Fibroblast of the conjunctiva (primary cell): ENCODE measurements at regions not wholly inside any gene's neighbourhood (a gene's known extent, or its start where the extent isn't known, plus 50 kb on each side); places are given as distances from the start of the nearest gene placed in this dataset.

Source experiments
- DNase-seq: peaks from one replicate; pipeline ENCODE4 v3.0.0-alpha.2; 2010; ENCODE audit warnings: low read depth

DNA sequence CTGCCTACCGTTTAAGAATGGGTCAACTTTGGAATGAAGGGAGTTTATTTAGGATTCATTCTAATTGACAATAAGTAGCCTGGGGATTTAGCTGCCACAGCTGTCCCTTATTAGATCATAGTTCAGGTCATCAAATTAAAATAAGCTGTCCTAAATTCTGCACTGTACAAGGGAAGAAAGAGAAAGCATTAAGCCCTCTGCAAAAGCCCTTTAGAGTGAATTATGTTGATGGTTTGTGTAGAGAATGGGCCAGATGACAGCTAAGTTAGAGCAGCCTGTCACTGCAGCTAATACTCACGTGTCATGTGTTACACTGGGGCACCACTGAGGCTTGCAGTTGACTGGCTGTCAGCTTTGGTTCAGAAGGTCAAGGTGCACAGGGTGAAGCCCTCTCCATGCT, 737.1 kb upstream of the SLC10A2 start:
- DNase-seq, result no peak

GRCh38 chr13:103799028-103799427, 732.8 kb upstream of the SLC10A2 start:
- DNase-seq, result no peak

- DNase-seq, result no peak
Measured at GRCh38 chr13:103795892-103796478, 729.8 kb upstream of the SLC10A2 start.

GRCh38 chr13:103794526-103794925, 728.3 kb upstream of the SLC10A2 start:
- no peak for DNase-seq

DNA sequence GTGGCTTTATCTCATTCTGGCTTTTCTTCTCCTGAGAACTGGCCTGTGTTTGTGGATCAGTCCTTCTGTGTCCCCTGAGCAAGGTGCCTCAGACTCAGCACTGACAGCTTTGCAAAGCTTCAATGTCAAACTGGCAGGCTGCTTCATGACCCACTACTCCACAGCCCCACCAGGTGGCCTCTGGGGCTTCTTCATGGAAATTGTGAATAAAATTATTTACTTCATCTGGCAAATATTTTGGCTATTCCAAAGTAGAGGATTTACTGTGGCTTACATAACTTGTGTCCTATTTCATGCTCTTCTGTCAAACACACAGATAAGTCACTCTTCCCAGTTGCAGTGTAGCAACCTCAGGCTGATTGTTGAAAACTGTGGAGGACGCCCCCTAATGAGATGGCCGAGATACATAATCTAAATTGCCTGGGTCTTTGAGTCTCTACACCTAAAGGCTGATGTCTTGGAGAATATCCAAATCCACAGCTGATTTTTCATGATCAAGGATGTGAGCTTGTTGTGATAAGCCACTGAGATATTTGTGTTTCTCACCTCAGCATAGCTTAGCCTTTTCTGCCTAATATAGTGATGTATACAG, 721.9 kb upstream of the SLC10A2 start:
- DNase-seq, result no peak

DNA sequence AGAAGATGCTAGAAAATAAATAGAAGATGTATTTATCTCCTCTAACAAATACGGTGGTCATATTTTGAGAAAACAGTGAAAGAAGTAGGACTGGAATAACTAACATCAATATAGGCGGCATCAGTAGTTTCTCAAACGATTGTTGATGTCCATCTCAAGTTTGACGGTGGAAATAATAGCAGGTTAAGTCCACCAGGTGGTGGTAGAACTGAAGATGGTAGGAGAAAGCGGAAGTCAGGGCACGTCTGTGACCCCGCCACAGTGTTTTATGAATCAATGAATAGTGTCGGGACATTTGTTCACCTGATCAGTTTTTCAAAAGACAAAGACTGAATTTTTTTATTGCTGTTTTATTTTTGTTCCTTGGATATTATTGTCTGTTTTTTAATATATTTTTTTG, 706.4 kb upstream of the SLC10A2 start:
- DNase-seq, result no peak

DNA sequence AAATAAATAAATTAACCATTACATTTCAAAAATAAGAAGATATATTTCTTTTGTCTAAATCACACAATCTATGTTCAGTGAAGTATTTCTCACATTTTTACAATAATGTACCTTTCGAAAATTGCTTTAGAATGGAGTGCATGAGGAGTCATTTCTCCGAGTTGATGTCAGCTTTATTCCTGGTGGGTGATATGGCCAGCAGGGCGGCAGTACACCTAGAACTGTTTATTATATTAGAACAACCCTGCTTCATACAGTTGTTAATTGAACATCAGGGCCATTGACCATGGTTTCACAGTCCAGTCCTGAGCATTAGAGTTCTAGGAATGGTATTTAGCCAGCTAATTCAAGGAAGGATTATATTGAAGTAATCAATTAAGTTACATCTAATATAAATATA, 696.3 kb upstream of the SLC10A2 start:
- no peak for DNase-seq

DNA sequence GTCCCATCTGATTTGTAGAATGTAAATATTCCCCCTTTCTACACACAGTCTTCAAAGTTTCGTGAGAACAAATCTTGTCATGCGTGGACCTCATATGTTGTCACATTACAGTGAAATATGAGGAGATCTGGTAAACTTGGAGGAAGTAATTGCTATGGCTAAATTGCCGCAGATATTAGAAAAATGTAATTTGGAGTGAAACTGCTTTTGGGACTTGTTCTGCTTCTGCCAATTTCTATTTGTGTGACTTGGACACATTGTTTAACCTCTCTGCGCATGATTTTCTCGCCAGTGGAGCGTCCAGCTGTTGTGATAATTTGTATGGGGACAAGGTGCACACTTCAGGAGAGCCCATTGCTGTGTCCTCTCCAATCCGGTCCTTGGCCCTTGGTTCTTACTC, 693.1 kb upstream of the SLC10A2 start:
- no peak for DNase-seq

DNA sequence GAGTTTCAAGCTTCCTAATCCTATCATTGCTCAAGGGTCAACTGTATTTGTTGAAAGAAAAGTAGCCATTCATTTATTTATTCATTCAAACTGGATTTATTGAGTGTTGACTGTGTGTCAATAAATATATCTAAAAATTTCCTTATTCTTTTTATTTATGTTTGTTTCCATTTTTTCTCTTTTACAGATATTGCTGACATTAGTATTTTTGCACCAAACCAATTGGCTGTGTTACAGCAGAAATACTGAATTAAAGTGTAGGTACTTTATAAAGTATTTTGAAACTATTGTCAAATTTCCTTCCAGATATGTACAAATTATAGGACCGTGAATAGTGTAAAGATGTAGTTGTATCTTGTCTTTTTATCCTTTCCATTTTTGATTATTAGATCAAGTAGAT, 692.0 kb upstream of the SLC10A2 start:
- DNase-seq, result no peak

GRCh38 chr13:103757361-103757760, 691.1 kb upstream of the SLC10A2 start:
- no peak for DNase-seq

DNA sequence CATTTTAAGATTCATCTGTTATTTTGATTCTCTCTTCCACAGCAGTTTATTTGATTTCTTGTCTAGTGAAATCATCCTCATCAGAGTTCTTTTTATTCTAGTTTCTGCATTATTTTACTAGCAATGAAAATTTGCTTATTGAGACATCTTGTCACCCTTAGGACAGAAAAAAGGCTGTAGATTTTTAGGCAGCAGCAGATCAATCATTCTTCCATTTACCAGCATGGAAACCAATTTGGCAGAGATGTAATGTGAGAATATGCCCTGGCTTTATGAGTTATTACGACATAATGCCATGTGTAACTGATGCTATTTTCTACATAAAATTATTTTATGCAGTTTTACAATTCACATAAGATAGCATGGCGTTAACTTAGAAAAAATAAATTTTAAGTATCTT, 688.6 kb upstream of the SLC10A2 start:
- no peak for DNase-seq

DNA sequence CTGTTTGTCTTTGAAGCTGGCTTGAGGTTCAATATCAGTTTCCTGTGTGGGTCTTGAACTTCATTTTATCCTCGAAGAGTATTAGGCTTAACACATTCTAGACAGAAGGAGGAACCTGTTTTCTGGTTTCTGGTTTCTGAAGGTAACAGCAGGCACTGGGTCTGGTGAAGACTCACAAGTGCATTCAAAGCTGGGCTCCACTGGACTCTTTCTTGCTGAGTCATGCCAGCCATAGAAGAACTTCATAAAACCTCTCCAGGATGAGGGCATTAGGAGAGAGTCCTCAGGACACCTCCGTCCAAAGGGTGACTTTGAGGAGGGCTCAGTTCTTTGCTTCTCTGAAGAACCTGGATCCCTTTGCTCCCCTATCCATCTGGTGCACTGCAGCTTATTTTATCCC, 668.6 kb upstream of the SLC10A2 start:
- no peak for DNase-seq

GRCh38 chr13:103731959-103732358, 665.7 kb upstream of the SLC10A2 start:
- no peak for DNase-seq

- DNase-seq, result no peak
Measured at GRCh38 chr13:103730407-103730806, 664.2 kb upstream of the SLC10A2 start.

GRCh38 chr13:103726808-103727207, 660.6 kb upstream of the SLC10A2 start:
- DNase-seq, result no peak

DNA sequence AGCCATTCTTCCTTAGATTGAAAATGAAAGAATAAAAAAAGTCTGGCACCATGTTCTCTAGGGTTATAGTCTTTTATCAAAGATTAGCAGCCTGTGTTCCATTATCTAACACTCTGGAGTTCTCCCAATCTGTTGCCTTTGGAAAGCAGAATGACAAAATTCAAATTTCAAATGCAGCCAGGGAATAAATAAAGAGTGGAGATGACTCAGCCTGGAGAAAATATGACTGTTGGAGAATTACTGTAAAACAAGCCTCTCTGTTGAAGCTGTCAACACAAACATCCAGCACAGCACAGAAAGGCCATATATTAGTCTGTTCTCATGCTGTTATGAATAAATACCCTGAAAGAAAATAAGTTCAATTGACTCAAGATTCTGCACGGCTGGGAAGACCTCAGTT, 650.5 kb upstream of the SLC10A2 start:
- no peak for DNase-seq

- DNase-seq, result no peak
Measured at GRCh38 chr13:103715335-103715734, 649.1 kb upstream of the SLC10A2 start.

DNA sequence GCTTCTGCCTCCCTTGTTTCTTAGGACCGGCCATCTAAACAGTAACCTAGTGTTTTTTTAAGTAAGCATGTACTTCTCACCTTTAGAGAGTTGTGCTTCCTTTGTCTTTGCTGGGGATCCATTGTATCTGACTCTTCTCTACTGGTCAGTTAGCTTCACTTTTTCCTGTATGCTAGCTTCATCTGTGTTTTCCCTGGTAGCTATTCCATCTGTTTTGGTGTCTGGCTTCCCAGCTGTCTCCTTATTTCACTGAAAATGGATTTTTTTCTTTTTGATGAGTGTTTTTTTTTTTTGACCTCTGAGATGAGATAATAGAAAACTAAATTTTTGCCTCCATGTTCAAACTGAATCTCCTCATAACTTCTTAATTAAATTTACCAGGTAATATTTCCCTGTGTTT, 637.0 kb upstream of the SLC10A2 start:
- no peak for DNase-seq

GRCh38 chr13:103698000-103698399, 631.8 kb upstream of the SLC10A2 start:
- no peak for DNase-seq

GRCh38 chr13:103695320-103695719, 629.1 kb upstream of the SLC10A2 start:
- DNase-seq, result no peak

DNA sequence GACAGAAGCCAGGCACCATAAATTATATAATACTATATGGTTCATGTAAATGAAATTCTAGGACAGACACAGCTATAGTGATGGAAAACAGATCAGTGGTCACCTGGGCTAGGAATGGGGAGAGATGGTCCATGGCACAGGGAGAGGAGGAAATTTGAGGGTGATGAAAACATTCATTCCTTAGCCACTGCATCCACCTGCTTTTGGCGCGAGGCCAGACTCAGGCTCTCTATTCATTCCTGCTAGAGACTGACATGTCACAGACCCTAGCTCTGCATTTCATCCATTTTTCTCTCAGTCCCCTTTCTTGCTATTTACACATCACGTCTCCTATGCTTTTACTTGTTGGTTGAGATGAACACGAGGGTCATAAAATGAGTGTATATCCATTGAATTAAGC, 628.3 kb upstream of the SLC10A2 start:
- DNase-seq, result no peak

- no peak for DNase-seq
Measured at GRCh38 chr13:103694033-103694432, 627.8 kb upstream of the SLC10A2 start.

DNA sequence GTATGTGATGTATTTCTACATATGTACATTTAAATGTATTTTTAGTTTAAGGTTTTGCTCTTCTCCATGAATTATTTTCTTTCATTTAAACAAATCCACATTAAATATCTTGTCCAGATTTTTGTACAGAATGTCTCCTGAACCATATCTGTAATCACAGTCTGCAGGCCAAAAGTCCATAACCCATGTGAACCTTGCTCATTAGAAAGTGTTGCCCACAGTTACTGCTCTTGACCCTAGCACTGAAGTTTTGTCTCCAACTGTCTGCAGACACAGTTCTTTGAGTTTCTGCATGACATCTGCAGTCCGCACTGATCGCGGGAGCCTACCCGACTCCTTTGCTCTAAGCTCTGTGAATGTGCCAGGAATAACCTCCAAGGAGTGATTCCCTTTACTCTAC, 626.2 kb upstream of the SLC10A2 start:
- no peak for DNase-seq

DNA sequence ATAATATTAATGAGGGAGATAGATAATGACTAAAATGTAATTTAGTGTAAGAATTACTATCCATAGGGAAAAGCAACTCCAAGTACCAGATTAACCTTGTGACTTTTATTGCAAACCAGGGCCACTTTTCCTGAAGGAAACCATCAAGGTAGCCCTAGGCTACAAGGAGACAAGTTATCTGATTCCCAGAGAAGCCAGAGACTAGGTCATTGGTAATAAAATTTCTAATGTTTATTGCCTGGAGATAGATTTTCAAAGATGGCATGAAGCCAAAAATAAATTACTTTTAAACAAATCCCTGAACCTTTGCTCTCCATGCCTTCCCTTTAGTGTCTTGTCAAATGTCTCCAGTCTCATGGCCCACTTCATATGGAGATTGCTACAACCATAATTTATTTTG, 610.1 kb upstream of the SLC10A2 start:
- no peak for DNase-seq

- no peak for DNase-seq
Measured at GRCh38 chr13:103671547-103671946, 605.3 kb upstream of the SLC10A2 start.
